Ovary (tissue), 7 donors: ENCODE measurements at regions not wholly inside any gene's neighbourhood (a gene's known extent, or its start where the extent isn't known, plus 50 kb on each side); places are given as distances from the start of the nearest gene placed in this dataset.

Source experiments
- DNase-seq, 5 donors: peaks; one replicate each; pipeline ENCODE4 v3.0.0-alpha.2; 2019 to 2020
- H3K27ac ChIP-seq, 2 donors: fragments of 200-600 bp; one replicate each; pipeline versions ENCODE4 v1.5.1 to v1.8.0; 2019 to 2022
- H3K27me3 ChIP-seq: fragments of 200-600 bp; one replicate; pipeline ENCODE4 v1.8.0; 2022
- H3K36me3 ChIP-seq: fragments of 200-600 bp; sonication (generic); one replicate; pipeline ENCODE4 v1.5.1; 2019
- H3K4me1 ChIP-seq: one replicate; pipeline ENCODE4 v1.8.1; 2013; ENCODE audit warnings: mild to moderate bottlenecking, moderate library complexity; ENCODE audit not compliant: insufficient read depth
- H3K4me3 ChIP-seq: fragments of 200-600 bp; sonication (generic); one replicate; pipeline ENCODE4 v1.5.1; 2017
- H3K9me3 ChIP-seq, 2 donors: fragments of 200-600 bp in 1 of 2; sonication (generic) in 1 of 2; one replicate each; pipeline versions ENCODE4 v1.5.1 to v1.8.1; 2013 to 2019; ENCODE audit warnings: mild to moderate bottlenecking in 1 of 2, moderate library complexity in 1 of 2
- CTCF ChIP-seq, 3 donors: fragments of 450-650 bp in 2 of 3; fragments of 200-600 bp in 1 of 3; IDR thresholded peaks; one replicate each; pipeline versions ENCODE4 v1.5.1 to v1.8.0; 2016 to 2022; ENCODE audit warnings: antibody characterized with exemption in 3 of 3, mild to moderate bottlenecking in 1 of 3
- EP300 ChIP-seq: sonication (generic); formaldehyde crosslinking; IDR thresholded peaks from one replicate; pipeline ENCODE4 v1.6.1; 2017; ENCODE audit warnings: antibody characterized with exemption
- POLR2A ChIP-seq: fragments of 450-650 bp; IDR thresholded peaks from one replicate; pipeline ENCODE4 v1.6.1; 2017; ENCODE audit warnings: antibody characterized with exemption, mild to moderate bottlenecking, moderate library complexity
- WGBS, 3 donors: extraction: QIAGEN DNeasy Blood & Tissue Kit in 1 of 3; methylation state at CpG; one replicate each; pipeline versions ENCODE4 v1.1.5 to v1.1.7; 2013 to 2017; 5-methylcytosine and 5-hydroxymethylcytosine counted together
- intact Hi-C, 4 donors: fragments of 100-400 bp; cut with DNase I; formaldehyde crosslinking; loops; one replicate each; pipeline versions ENCODE4 v1.11.0 to v1.15.1; 2022 to 2023
- donor health status: DM: no; HTN: no; CAD: no; lungs with moderate emphysema.
- donor health status: DM: no; HTN: no; CAD: no.
- donor health status: Bipolar disorder and iron deficiency.
- donor health status: DM: no; HTN: no; CAD: no.
- donor health status: DM: yes; HTN: yes; CAD: no.

- Histone ChIP-seq H3K9me3 (no peaks in the 10 kb centered on the region), H3K4me3 (no peak overlapping the region), H3K4me1 (no peaks in the 10 kb centered on the region), H3K27me3 (no peaks in the 10 kb centered on the region), H3K36me3 (no peaks in the 10 kb centered on the region), H3K27ac (no peak overlapping the region)
- intact Hi-C loops, result no loop called here
- WGBS, 3 donors, result 68 to 81% (median 77%) methylated on average over 3 of the region's 3 CpGs
- DNase-seq, result no peak
- TF ChIP-seq CTCF (IDR thresholded peaks at IDR 0.05) (no peak), POLR2A (no peak), EP300 (no peak)
Measured at GRCh38 chr6:142612956-142613355, 311.1 kb downstream of the ADGRG6 start.

GRCh38 chr6:142613981-142614380 lies 312.2 kb downstream of the ADGRG6 start:
- intact Hi-C loops, result no loop called here
- Histone ChIP-seq H3K4me1 (no peaks in the 10 kb centered on the region), H3K27ac (no peak overlapping the region), H3K4me3 (no peak overlapping the region), H3K9me3 (no peaks in the 10 kb centered on the region), H3K36me3 (no peaks in the 10 kb centered on the region), H3K27me3 (no peaks in the 10 kb centered on the region)
- no peak for TF ChIP-seq EP300
- no peak for TF ChIP-seq POLR2A
- no peak for TF ChIP-seq CTCF (IDR thresholded peaks at IDR 0.05)
- DNase-seq, result no peak
- 86 to 94% (median 89%) methylated on average over 2 of the region's 2 CpGs for WGBS, 3 donors

- intact Hi-C loops, result no loop called here
- Histone ChIP-seq H3K36me3 (no peaks in the 10 kb centered on the region), H3K4me1 (no peaks in the 10 kb centered on the region), H3K4me3 (no peak overlapping the region), H3K27me3 (no peaks in the 10 kb centered on the region), H3K27ac (no peak overlapping the region), H3K9me3 (no peaks in the 10 kb centered on the region)
- DNase-seq, result no peak
- 56 to 76% (median 58%) methylated on average over 3 of the region's 3 CpGs for WGBS, 3 donors
- TF ChIP-seq CTCF (IDR thresholded peaks at IDR 0.05) (no peak), POLR2A (no peak), EP300 (no peak)
Measured at GRCh38 chr6:142617158-142617557, 315.4 kb downstream of the ADGRG6 start.

- H3K36me3 ChIP-seq, result no peaks in the 10 kb centered on the region
- TF ChIP-seq POLR2A (no peak), CTCF (IDR thresholded peaks at IDR 0.05) (no peak), EP300 (no peak)
- no peaks in the 10 kb centered on the region for H3K27me3 ChIP-seq
- intact Hi-C loops, result no loop called here
- 77 to 93% (median 83%) methylated on average over 2 of the region's 2 CpGs for WGBS, 3 donors
- H3K27ac ChIP-seq, result no peak overlapping the region
- H3K9me3 ChIP-seq, result no peaks in the 10 kb centered on the region
- DNase-seq, result no peak
- no peaks in the 10 kb centered on the region for H3K4me1 ChIP-seq
- no peak overlapping the region for H3K4me3 ChIP-seq
Measured at GRCh38 chr6:142621822-142622221, 320.0 kb downstream of the ADGRG6 start.
